CD4-positive, alpha-beta T cell (primary cell): ENCODE measurements at regions not wholly inside any gene's neighbourhood (a gene's known extent, or its start where the extent isn't known, plus 50 kb on each side); places are given as distances from the start of the nearest gene placed in this dataset.

ENCODE experiments used
- ATAC-seq: fragments of 200-7000 bp; cut with Tn5 transposase; one replicate; pipeline ENCODE4 v1.10.0; 2022; ENCODE audit warnings: mild to moderate bottlenecking; ENCODE audit not compliant: poor library complexity
- CTCF ChIA-PET: fragments of 350-600 bp; sonication (Branson Sonifier 250); formaldehyde crosslinking; loops from one replicate; lab custom pipeline; 2021; ENCODE audit warnings: antibody characterized with exemption, inconsistent platforms; lab: Charles Lee
- POLR2A ChIA-PET: fragments of 350-600 bp; sonication (Branson Sonifier 250); formaldehyde crosslinking; loops from one replicate; lab custom pipeline; 2021; ENCODE audit warnings: antibody characterized with exemption, inconsistent platforms; lab: Charles Lee
- DNase-seq, 14 experiments: peaks; one replicate each; pipeline ENCODE4 v3.0.0-alpha.2; 2013 to 2020; ENCODE audit warnings: mixed read lengths in 2 of 14
- H3K27ac ChIP-seq, 2 donors: one replicate each; pipeline versions ENCODE4 v1.5.1 to v1.7.0; 2013; ENCODE audit warnings: low read length in 2 of 2, low read depth in 1 of 2, mild to moderate bottlenecking in 1 of 2
- H3K27me3 ChIP-seq, 2 experiments: 1 replicate in 1 of 2; 2 replicates in 1 of 2; pipeline versions ENCODE4 v1.6.1 to v1.7.0; 2013; ENCODE audit warnings: low read length in 2 of 2, control low read depth in 1 of 2, mild to moderate bottlenecking in 1 of 2, moderate library complexity in 1 of 2; ENCODE audit not compliant: insufficient read depth in 2 of 2, control insufficient read depth in 1 of 2
- H3K36me3 ChIP-seq: one replicate; pipeline ENCODE4 v1.6.1; 2013; ENCODE audit warnings: low read length, control low read depth; ENCODE audit not compliant: insufficient read depth
- H3K4me1 ChIP-seq: one replicate; pipeline ENCODE4 v1.6.1; 2013; ENCODE audit warnings: low read length, control low read depth; ENCODE audit not compliant: insufficient read depth
- H3K4me3 ChIP-seq: one replicate; pipeline ENCODE4 v1.5.1; 2013; ENCODE audit warnings: mild to moderate bottlenecking, low read length, moderate library complexity
- H3K9me3 ChIP-seq, 2 experiments: 1 replicate in 1 of 2; 2 replicates in 1 of 2; pipeline versions ENCODE4 v1.6.1 to v1.7.0; 2013; ENCODE audit warnings: low read length in 2 of 2, mild to moderate bottlenecking in 2 of 2, control low read depth in 1 of 2, moderate library complexity in 1 of 2; ENCODE audit not compliant: control insufficient read depth in 1 of 2, insufficient read depth in 1 of 2
- H3K27ac Mint-ChIP-seq: one replicate; pipeline ENCODE4 v1.8.0; 2020; ENCODE audit warnings: mixed read lengths
- H3K27me3 Mint-ChIP-seq: one replicate; pipeline ENCODE4 v1.8.0; 2021; ENCODE audit warnings: mixed read lengths
- H3K36me3 Mint-ChIP-seq: one replicate; pipeline ENCODE4 v1.8.0; 2021; ENCODE audit warnings: low read depth, mixed read lengths
- H3K4me1 Mint-ChIP-seq: one replicate; pipeline ENCODE4 v1.8.0; 2021; ENCODE audit warnings: low read depth, mixed read lengths
- H3K4me3 Mint-ChIP-seq: one replicate; pipeline ENCODE4 v1.8.0; 2020; ENCODE audit warnings: mild to moderate bottlenecking, mixed read lengths
- H3K9me3 Mint-ChIP-seq: one replicate; pipeline ENCODE4 v1.8.0; 2020; ENCODE audit warnings: mixed read lengths
- CTCF ChIP-seq: fragments of 200-600 bp; IDR thresholded peaks from one replicate; pipeline ENCODE4 v1.8.0; 2022; ENCODE audit warnings: antibody characterized with exemption, mild to moderate bottlenecking
- intact Hi-C, 2 experiments: fragments of 100-400 bp; cut with DNase I in 1 of 2; cut with micrococcal nuclease in 1 of 2; formaldehyde crosslinking; loops; one replicate each; pipeline versions ENCODE4 v1.15.1 to v1.9.0; 2023 to 2025; cut with DNase I, micrococcal nuclease

DNA sequence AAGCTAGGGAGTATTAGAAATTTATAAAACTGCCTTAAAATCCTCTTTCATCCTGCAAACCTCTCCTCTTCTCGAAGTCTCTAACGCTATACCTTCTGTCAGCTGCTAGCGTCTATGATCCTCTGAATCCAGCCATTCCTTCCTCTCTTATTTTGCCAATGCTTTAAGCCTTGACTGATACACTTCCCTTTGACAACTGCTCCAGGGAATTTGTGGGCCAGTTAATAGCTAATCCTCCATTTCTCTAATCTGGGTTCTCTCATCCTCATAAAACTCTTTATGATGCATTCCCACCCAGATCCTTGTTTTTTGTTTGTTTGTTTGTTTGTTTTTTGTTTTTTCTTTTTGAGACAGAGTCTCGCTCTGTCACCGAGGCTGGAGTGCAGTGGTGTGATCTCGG lies 293.6 kb upstream of the PUDP start:
- Histone ChIP-seq H3K27ac (no peak overlapping the region), H3K9me3 (no peaks in the 10 kb centered on the region), H3K4me3 (no peak overlapping the region), H3K4me1 (no peaks in the 10 kb centered on the region), H3K27me3 (no peaks in the 10 kb centered on the region), H3K36me3 (no peaks in the 10 kb centered on the region)
- H3K27me3 Mint-ChIP-seq, result no peaks in the 10 kb centered on the region
- ChIA-PET POLR2A (no interaction called here), CTCF (no interaction called here)
- H3K4me1 Mint-ChIP-seq, result no peaks in the 10 kb centered on the region
- ATAC-seq, result no peak
- H3K9me3 Mint-ChIP-seq, result no peaks in the 10 kb centered on the region
- H3K36me3 Mint-ChIP-seq, result no peaks in the 10 kb centered on the region
- no peak for TF ChIP-seq CTCF
- DNase-seq, result no peak
- no peak overlapping the region for H3K27ac Mint-ChIP-seq
- no peak overlapping the region for H3K4me3 Mint-ChIP-seq
- intact Hi-C loops, result no loop called here

DNA sequence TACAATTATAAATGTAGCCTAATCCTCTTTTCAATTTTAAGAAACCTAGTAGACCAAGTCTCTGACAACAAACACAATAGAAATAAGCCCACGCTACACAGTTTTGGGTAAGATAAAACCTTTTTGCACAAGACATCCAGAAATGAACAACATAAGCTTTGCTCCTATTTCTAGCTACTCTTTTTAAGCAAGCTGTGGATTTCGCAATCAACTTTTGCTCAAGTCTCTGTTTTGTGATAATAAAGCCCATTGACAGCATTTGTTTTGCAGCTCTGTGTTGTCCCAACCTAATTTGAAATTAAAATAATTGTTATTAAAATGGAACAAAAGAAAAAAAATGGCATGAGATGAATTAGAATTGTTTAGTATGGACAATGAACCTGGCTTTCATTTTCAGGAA lies 287.9 kb upstream of the PUDP start:
- Mint-ChIP-seq H3K36me3 (no peaks in the 10 kb centered on the region), H3K4me1 (no peaks in the 10 kb centered on the region), H3K27me3 (no peaks in the 10 kb centered on the region), H3K27ac (no peak overlapping the region), H3K9me3 (no peaks in the 10 kb centered on the region), H3K4me3 (no peak overlapping the region)
- no peak overlapping the region for H3K27ac ChIP-seq
- CTCF ChIA-PET, result no interaction called here
- H3K9me3 ChIP-seq, result no peaks in the 10 kb centered on the region
- intact Hi-C loops, result no loop called here
- no peaks in the 10 kb centered on the region for H3K36me3 ChIP-seq
- POLR2A ChIA-PET, result no interaction called here
- H3K27me3 ChIP-seq, result no peaks in the 10 kb centered on the region
- TF ChIP-seq CTCF, result no peak
- ATAC-seq (no peak), DNase-seq (no peak)
- H3K4me3 ChIP-seq, result no peak overlapping the region
- no peaks in the 10 kb centered on the region for H3K4me1 ChIP-seq

- peaks cover 3% of the 10 kb centered on the region for H3K9me3 Mint-ChIP-seq
- Histone ChIP-seq H3K27ac (no peak overlapping the region), H3K4me1 (no peaks in the 10 kb centered on the region), H3K27me3 (no peaks in the 10 kb centered on the region), H3K4me3 (no peak overlapping the region), H3K36me3 (no peaks in the 10 kb centered on the region), H3K9me3 (no peaks in the 10 kb centered on the region)
- no peaks in the 10 kb centered on the region for H3K27me3 Mint-ChIP-seq
- ChIA-PET CTCF (no interaction called here), POLR2A (no interaction called here)
- DNase-seq (no peak), ATAC-seq (no peak)
- intact Hi-C loops, result no loop called here
- no peak overlapping the region for H3K27ac Mint-ChIP-seq
- H3K36me3 Mint-ChIP-seq, result no peaks in the 10 kb centered on the region
- no peak for TF ChIP-seq CTCF
- no peaks in the 10 kb centered on the region for H3K4me1 Mint-ChIP-seq
- H3K4me3 Mint-ChIP-seq, result no peak overlapping the region
Measured at GRCh38 chrX:7432901-7433300, 284.9 kb upstream of the PUDP start.
